Erythroblast (primary cell): ENCODE measurements at regions not wholly inside any gene's neighbourhood (a gene's known extent, or its start where the extent isn't known, plus 50 kb on each side); places are given as distances from the start of the nearest gene placed in this dataset.

Source experiments
- DNase-seq, 2 experiments: peaks; one replicate each; lab custom pipeline; 2025; lab: John Stamatoyannopoulos, UW
- GATA1 ChIP-seq: IDR thresholded peaks from 2 replicates; pipeline ENCODE4 v1.6.1; 2011; ENCODE audit warnings: low read depth, mild to moderate bottlenecking, control low read depth, low read length, moderate library complexity
- POLR2A ChIP-seq: IDR thresholded peaks from 2 replicates; pipeline ENCODE4 v1.6.1; 2011; ENCODE audit warnings: mild to moderate bottlenecking, low read length

- TF ChIP-seq GATA1 = no peak
- TF ChIP-seq POLR2A = no peak
- no peak for DNase-seq
These were observed 188.0 kb upstream of the MDGA2 start for GRCh38 chr14:47863441-47863840.

GRCh38 chr14:47857646-47858045 lies 182.2 kb upstream of the MDGA2 start:
- no peak for DNase-seq
- TF ChIP-seq GATA1 (no peak), POLR2A (no peak)

DNA sequence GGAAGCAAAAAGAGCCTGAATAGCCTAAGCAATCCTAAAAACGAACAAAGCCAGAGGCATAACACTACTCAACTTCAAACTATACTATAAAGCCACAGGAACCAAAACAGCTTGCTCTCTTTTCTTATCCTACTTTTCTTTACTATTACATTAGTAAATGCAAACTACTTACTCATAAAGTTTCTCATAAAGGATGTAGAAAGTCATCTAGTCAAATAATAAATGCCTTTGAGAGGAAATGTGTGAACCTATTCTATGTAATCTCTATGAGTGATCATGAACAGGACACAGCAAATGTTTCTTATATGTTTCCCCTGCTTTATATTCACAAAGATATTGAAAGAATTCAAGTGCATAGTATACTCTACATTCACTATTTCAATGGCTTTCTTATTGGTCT lies 176.9 kb upstream of the MDGA2 start:
- no peak for TF ChIP-seq GATA1
- TF ChIP-seq POLR2A = no peak
- DNase-seq = no peak

- no peak for DNase-seq
- TF ChIP-seq POLR2A (no peak), GATA1 (no peak)
These were observed 170.6 kb upstream of the MDGA2 start for GRCh38 chr14:47846008-47846407.

- TF ChIP-seq GATA1 (no peak), POLR2A (no peak)
- DNase-seq = no peak
These were observed 167.8 kb upstream of the MDGA2 start for GRCh38 chr14:47843236-47843635.

DNA sequence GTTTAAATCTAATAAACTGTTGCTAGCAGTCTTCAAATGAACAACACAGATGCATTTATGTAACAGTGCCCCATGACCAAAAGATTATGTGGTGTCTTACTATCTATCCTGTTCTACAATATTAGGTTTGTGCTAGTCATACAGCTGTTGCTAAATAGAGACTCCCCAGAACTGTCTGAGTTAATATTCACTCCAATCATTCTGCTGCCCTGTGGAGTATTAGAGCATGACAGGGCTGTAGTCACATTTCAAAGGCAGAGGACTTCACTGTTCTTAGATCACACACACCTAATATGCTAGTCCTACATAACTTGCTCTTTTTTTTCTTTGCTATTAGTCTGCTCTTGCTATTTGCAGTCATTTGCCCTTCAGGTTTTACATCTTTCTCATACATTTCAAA lies 157.6 kb upstream of the MDGA2 start:
- no peak for DNase-seq
- TF ChIP-seq GATA1 = no peak
- TF ChIP-seq POLR2A = no peak

DNA sequence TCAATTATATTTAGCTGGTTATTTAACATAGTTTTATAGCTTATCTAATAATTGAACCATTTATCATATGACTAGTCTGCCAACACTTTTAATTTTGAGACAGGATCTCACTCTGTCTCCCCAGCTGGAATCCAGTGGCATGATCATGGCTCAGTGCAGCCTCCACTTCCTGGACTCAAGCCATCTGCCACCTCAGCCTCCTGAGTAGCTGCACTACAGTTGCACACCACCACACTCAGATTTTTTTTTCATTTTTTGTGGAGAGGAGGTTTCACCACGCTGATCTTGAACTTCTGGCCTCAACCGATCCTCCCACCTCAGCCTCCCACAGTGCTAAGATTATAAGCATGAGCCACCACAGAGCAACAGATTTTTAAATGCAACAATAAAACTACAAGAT lies 151.4 kb upstream of the MDGA2 start:
- TF ChIP-seq GATA1 (no peak), POLR2A (no peak)
- DNase-seq = no peak

GRCh38 chr14:47822326-47822725 lies 146.9 kb upstream of the MDGA2 start:
- TF ChIP-seq GATA1 = no peak
- no peak for DNase-seq

GRCh38 chr14:47821135-47821534 lies 145.7 kb upstream of the MDGA2 start:
- TF ChIP-seq GATA1 (no peak), POLR2A (no peak)
- no peak for DNase-seq

- TF ChIP-seq POLR2A (no peak), GATA1 (no peak)
- no peak for DNase-seq
These were observed 115.1 kb upstream of the MDGA2 start for GRCh38 chr14:47790477-47790876.

- DNase-seq = no peak
- no peak for TF ChIP-seq GATA1
- TF ChIP-seq POLR2A = no peak
These were observed 109.7 kb upstream of the MDGA2 start for GRCh38 chr14:47785058-47785457.

DNA sequence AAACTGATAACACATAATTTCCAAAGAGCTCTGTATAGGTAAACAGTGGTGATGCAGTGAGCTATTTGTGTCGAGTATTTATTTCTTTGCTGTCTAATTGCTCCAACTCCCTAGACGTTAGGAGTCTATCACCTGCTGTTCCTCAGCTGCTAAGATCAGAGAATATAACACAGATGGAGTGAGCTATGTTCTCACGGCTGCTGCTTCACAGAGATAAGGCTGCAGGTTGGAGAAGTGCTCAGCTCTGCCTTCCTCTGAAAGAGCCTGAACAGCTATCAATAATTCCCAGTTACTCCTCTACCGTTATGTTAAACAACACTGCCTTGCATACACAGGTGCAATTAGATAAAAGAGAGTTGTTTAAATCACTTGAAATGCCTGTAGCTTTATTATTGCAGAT lies 103.2 kb upstream of the MDGA2 start:
- TF ChIP-seq POLR2A (no peak), GATA1 (no peak)
- peak in 1 of 2 experiments; percentile 12 for DNase-seq

DNA sequence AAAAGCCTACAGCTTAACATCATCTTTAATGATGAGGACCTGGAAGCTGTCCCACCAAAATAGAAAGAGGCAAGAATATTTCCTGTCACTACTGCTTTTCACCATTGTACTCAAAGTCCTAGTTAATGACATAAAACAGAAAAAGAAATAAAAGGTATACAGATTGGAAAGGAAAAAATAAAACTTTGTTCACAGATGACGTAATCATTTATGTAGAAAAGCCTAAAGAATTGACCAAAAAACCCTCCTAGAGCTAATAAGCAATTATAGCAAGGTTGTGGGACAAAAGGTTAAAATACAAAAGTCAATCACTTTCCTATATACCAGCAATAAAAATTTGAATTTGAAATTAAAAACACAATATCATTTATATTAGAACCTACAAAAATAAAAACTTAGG lies 97.2 kb upstream of the MDGA2 start:
- no peak for DNase-seq
- TF ChIP-seq GATA1 (no peak), POLR2A (no peak)

- DNase-seq = no peak
- TF ChIP-seq GATA1 = no peak
- TF ChIP-seq POLR2A = no peak
These were observed 87.9 kb upstream of the MDGA2 start for GRCh38 chr14:47763188-47763854.

DNA sequence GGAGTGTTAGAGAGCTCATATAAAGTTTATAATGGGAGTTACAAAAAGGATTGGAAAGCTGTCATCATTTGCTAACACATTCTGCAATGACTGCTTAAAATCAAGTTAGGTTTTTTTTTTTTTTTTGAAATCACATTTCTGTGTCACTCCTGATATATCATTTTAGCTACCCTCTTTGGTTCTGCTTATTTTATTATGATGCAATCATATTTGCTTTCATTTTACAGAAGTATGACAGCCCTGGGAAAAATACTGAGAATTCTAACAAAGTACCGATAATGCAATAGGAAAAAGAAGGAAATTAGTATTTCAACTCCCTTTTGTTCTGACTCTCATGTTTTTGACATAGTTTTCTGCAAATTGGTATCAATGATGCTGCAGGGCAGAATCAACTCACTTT lies 71.6 kb upstream of the MDGA2 start:
- TF ChIP-seq POLR2A (no peak), GATA1 (no peak)
- DNase-seq = no peak

DNA sequence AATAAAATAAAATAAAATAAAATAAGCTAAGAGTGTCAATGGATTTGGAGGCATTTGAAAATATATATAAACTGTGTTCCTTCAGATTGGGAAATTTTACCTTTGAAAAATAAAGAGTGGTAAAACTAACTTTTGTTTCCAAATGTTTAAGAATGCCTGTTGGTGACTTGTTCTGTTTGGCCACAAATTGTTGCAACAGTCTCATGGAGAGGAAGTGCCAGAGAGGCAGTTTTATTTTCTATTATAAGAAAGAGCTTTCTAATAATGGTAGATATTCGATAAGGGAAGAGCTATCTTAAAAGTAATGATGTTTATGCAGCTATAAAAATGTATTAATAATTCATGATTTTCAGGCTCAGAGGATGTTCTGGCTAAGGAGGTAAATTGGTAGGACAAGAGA lies 68.8 kb upstream of the MDGA2 start:
- DNase-seq = no peak
- TF ChIP-seq GATA1 (no peak), POLR2A (no peak)
